Neural cell (in vitro differentiated cells): ENCODE measurements at regions not wholly inside any gene's neighbourhood (a gene's known extent, or its start where the extent isn't known, plus 50 kb on each side); places are given as distances from the start of the nearest gene placed in this dataset.

Source experiments
- CTCF ChIP-seq: fragments of 450-650 bp; IDR thresholded peaks from 2 replicates; pipeline ENCODE4 v1.5.1; 2014; ENCODE audit warnings: antibody characterized with exemption, mild to moderate bottlenecking, moderate library complexity; ENCODE audit not compliant: poor library complexity, severe bottlenecking
- EP300 ChIP-seq: fragments of 450-650 bp; conservative IDR thresholded peaks from 2 replicates; pipeline ENCODE4 v1.6.1; 2014; ENCODE audit warnings: antibody characterized with exemption, mild to moderate bottlenecking, moderate library complexity; ENCODE audit not compliant: poor library complexity, severe bottlenecking
- EZH2 ChIP-seq: fragments of 200-600, 300-800 bp; shearing (Covaris generic), sonication (generic); IDR thresholded peaks from 2 replicates; pipeline ENCODE4 v1.6.1; 2014; ENCODE audit warnings: antibody characterized with exemption, low read length, borderline replicate concordance, mild to moderate bottlenecking; ENCODE audit not compliant: insufficient read depth, poor library complexity, severe bottlenecking
- POLR2AphosphoS5 ChIP-seq: IDR thresholded peaks from 2 replicates; pipeline ENCODE4 v1.6.1; 2012
- RAD21 ChIP-seq: fragments of 450-650 bp; conservative IDR thresholded peaks from 2 replicates; pipeline ENCODE4 v1.6.1; 2014; ENCODE audit warnings: antibody characterized with exemption, mild to moderate bottlenecking, moderate library complexity
- REST ChIP-seq: IDR thresholded peaks from 2 replicates; pipeline ENCODE4 v1.6.1; 2012; ENCODE audit warnings: borderline replicate concordance
- SMC3 ChIP-seq: fragments of 450-650 bp; conservative IDR thresholded peaks from 2 replicates; pipeline ENCODE4 v1.6.1; 2014; ENCODE audit warnings: antibody characterized with exemption, mild to moderate bottlenecking, moderate library complexity; ENCODE audit not compliant: poor library complexity
- TAF1 ChIP-seq: IDR thresholded peaks from 2 replicates; pipeline ENCODE4 v1.6.1; 2012; ENCODE audit warnings: low read depth

DNA sequence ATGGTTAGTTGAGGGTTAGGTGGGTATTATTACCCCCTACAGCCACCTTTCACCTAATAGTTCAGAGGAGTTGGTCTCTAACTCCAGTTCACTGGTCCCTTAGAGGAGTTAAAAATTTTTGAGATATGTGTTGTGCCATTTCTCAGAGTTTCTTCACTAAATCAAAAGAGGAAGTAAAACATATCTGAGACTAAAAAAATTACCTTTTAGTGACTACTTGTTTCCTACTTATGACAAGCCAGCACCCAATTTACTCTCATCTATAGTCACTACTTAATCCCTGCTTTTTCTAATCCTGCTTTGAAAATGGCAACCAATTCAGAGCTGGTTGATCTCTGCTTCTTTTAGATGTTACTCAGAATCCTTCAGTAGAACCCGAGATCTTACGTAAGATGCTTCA, 1316.8 kb upstream of the B3GALT2 start:
- TF ChIP-seq EP300 = no peak
- no peak for TF ChIP-seq CTCF
- no peak for TF ChIP-seq SMC3
- TF ChIP-seq EZH2 = no peak
- TF ChIP-seq POLR2AphosphoS5 = no peak
- no peak for TF ChIP-seq RAD21
- no peak for TF ChIP-seq REST
- TF ChIP-seq TAF1 = no peak
